ENCODE measurements at regions not wholly inside any gene's neighbourhood (a gene's known extent, or its start where the extent isn't known, plus 50 kb on each side); places are given as distances from the start of the nearest gene placed in this dataset.

- Histone ChIP-seq H3K9me3 (ENCODE audit: control insufficient read depth, insufficient read depth, low read depth, low read length) (no peaks in the 10 kb centered on the region), H3K4me1 (ENCODE audit: control insufficient read depth, insufficient read depth, low read length) (no peaks in the 10 kb centered on the region), H3K4me3 (ENCODE audit: low read depth, low read length) (no peak overlapping the region), H3K27ac (ENCODE audit: extremely low read depth, low read depth, low read length) (no peak overlapping the region), H3K36me3 (ENCODE audit: control insufficient read depth in 2 of 2, insufficient read depth in 1 of 2, low read length in 2 of 2) (no peaks in the 10 kb centered on the region)
- TF ChIP-seq, protein P1, sequence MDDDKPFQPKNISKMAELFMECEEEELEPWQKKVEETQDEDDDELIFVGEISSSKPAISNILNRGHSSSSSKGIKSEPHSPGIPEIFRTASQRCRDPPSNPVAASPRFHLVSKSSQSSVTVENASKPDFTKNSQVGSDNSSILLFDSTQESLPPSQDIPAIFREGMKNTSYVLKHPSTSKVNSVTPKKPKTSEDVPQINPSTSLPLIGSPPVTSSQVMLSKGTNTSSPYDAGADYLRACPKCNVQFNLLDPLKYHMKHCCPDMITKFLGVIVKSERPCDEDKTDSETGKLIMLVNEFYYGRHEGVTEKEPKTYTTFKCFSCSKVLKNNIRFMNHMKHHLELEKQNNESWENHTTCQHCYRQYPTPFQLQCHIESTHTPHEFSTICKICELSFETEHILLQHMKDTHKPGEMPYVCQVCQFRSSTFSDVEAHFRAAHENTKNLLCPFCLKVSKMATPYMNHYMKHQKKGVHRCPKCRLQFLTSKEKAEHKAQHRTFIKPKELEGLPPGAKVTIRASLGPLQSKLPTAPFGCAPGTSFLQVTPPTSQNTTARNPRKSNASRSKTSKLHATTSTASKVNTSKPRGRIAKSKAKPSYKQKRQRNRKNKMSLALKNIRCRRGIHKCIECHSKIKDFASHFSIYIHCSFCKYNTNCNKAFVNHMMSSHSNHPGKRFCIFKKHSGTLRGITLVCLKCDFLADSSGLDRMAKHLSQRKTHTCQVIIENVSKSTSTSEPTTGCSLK (tag by site-specific recombination; IDR thresholded peaks at IDR 0.05), result no peak
- no peak for TF ChIP-seq ZNF561 (tag by site-specific recombination; IDR thresholded peaks at IDR 0.05; ENCODE audit: borderline replicate concordance)
- POLR2A ChIA-PET, result no interaction called here
- CTCF ChIA-PET, result no interaction called here
Observed at GRCh38 chr1:147811273-147811672, 50.9 kb upstream of the GJA5 start.

GRCh38 chr1:147811751-147812150, 51.3 kb upstream of the GJA5 start:
- CTCF ChIA-PET, result no interaction called here
- Histone ChIP-seq H3K4me1 (ENCODE audit: control insufficient read depth, insufficient read depth, low read length) (no peaks in the 10 kb centered on the region), H3K36me3 (ENCODE audit: control insufficient read depth in 2 of 2, insufficient read depth in 1 of 2, low read length in 2 of 2) (no peaks in the 10 kb centered on the region), H3K4me3 (ENCODE audit: low read depth, low read length) (no peak overlapping the region), H3K27ac (ENCODE audit: extremely low read depth, low read depth, low read length) (no peak overlapping the region), H3K9me3 (ENCODE audit: control insufficient read depth, insufficient read depth, low read depth, low read length) (no peaks in the 10 kb centered on the region)
- POLR2A ChIA-PET, result no interaction called here
- TF ChIP-seq ZNF335 (tag by site-specific recombination; conservative IDR thresholded peaks at IDR 0.05) (no peak), ZFP41 (tag by site-specific recombination; IDR thresholded peaks at IDR 0.05; ENCODE audit: borderline replicate concordance) (no peak), ZNF266 (tag by site-specific recombination; IDR thresholded peaks at IDR 0.05; ENCODE audit: low read depth) (no peak), ZBTB10 (tag by site-specific recombination; IDR thresholded peaks at IDR 0.05) (no peak), TCF7L2 (IDR thresholded peaks at IDR 0.05; ENCODE audit: borderline replicate concordance, low read depth, low read length) (no peak)

- no peak overlapping the region for H3K27ac ChIP-seq (ENCODE audit: extremely low read depth, low read depth, low read length)
- no peak overlapping the region for H3K4me3 ChIP-seq (ENCODE audit: low read depth, low read length)
- TF ChIP-seq ZNF555 (tag by site-specific recombination; conservative IDR thresholded peaks at IDR 0.05) (no peak), ZNF624 (tag by site-specific recombination; IDR thresholded peaks at IDR 0.05) (no peak), ZNF239 (tag by site-specific recombination; IDR thresholded peaks at IDR 0.05) (no peak), ZBTB21 (tag by site-specific recombination; IDR thresholded peaks at IDR 0.05) (no peak), ZNF10 (tag by site-specific recombination; IDR thresholded peaks at IDR 0.05) (no peak), ZNF311 (tag by site-specific recombination; IDR thresholded peaks at IDR 0.05; ENCODE audit: borderline replicate concordance) (no peak), ZBTB1 (tag by site-specific recombination; IDR thresholded peaks at IDR 0.05) (no peak), ZNF19 (tag by site-specific recombination; IDR thresholded peaks at IDR 0.05; ENCODE audit: low read depth) (no peak), EGR2 (tag by site-specific recombination; IDR thresholded peaks at IDR 0.05; ENCODE audit: low read depth) (no peak), ZNF292 (tag by site-specific recombination; IDR thresholded peaks at IDR 0.05; ENCODE audit: borderline replicate concordance, low read depth) (no peak), ZBTB17 (tag by site-specific recombination; IDR thresholded peaks at IDR 0.05) (no peak), ZNF501 (tag by site-specific recombination; IDR thresholded peaks at IDR 0.05) (no peak)
- TF ChIP-seq, protein P2, sequence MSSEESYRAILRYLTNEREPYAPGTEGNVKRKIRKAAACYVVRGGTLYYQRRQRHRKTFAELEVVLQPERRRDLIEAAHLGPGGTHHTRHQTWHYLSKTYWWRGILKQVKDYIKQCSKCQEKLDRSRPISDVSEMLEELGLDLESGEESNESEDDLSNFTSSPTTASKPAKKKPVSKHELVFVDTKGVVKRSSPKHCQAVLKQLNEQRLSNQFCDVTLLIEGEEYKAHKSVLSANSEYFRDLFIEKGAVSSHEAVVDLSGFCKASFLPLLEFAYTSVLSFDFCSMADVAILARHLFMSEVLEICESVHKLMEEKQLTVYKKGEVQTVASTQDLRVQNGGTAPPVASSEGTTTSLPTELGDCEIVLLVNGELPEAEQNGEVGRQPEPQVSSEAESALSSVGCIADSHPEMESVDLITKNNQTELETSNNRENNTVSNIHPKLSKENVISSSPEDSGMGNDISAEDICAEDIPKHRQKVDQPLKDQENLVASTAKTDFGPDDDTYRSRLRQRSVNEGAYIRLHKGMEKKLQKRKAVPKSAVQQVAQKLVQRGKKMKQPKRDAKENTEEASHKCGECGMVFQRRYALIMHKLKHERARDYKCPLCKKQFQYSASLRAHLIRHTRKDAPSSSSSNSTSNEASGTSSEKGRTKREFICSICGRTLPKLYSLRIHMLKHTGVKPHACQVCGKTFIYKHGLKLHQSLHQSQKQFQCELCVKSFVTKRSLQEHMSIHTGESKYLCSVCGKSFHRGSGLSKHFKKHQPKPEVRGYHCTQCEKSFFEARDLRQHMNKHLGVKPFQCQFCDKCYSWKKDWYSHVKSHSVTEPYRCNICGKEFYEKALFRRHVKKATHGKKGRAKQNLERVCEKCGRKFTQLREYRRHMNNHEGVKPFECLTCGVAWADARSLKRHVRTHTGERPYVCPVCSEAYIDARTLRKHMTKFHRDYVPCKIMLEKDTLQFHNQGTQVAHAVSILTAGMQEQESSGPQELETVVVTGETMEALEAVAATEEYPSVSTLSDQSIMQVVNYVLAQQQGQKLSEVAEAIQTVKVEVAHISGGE (tag by site-specific recombination; conservative IDR thresholded peaks at IDR 0.05; ENCODE audit: low read depth), result no peak
- POLR2A ChIA-PET, result no interaction called here
- no peaks in the 10 kb centered on the region for H3K9me3 ChIP-seq (ENCODE audit: control insufficient read depth, insufficient read depth, low read depth, low read length)
- no peaks in the 10 kb centered on the region for H3K4me1 ChIP-seq (ENCODE audit: control insufficient read depth, insufficient read depth, low read length)
- no peaks in the 10 kb centered on the region for H3K36me3 ChIP-seq (ENCODE audit: control insufficient read depth in 2 of 2, insufficient read depth in 1 of 2, low read length in 2 of 2)
- CTCF ChIA-PET, result interaction anchor here (0.8 kb wide), 1 partner anchor 80 kb away, joined by 3 read pairs; no protein-coding TSS in a partner anchor
Observed at GRCh38 chr1:147812799-147813198, 52.4 kb upstream of the GJA5 start.
